ENCODE measurements at regions not wholly inside any gene's neighbourhood (a gene's known extent, or its start where the extent isn't known, plus 50 kb on each side); places are given as distances from the start of the nearest gene placed in this dataset.

GRCh38 chr5:166758151-166758550 lies 1533.3 kb upstream of the WWC1 start:
- in situ Hi-C loops (cut with MboI; ENCODE audit: low pct_unique_long_range_greater_than_20kb, low sequenced_read_pairs, unreplicated experiment): no loop called here
- no peak for TF ChIP-seq CTCF (IDR thresholded peaks at IDR 0.05; ENCODE audit: extremely low read depth, insufficient read depth, missing control alignments)
- DNase-seq (ENCODE audit: low spot score): no peak

GRCh38 chr5:166767858-166768257 lies 1523.6 kb upstream of the WWC1 start:
- no peak for TF ChIP-seq CTCF (IDR thresholded peaks at IDR 0.05; ENCODE audit: extremely low read depth, insufficient read depth, missing control alignments)
- in situ Hi-C loops (cut with MboI; ENCODE audit: low pct_unique_long_range_greater_than_20kb, low sequenced_read_pairs, unreplicated experiment): no loop called here
- no peak for DNase-seq (ENCODE audit: low spot score)

DNA sequence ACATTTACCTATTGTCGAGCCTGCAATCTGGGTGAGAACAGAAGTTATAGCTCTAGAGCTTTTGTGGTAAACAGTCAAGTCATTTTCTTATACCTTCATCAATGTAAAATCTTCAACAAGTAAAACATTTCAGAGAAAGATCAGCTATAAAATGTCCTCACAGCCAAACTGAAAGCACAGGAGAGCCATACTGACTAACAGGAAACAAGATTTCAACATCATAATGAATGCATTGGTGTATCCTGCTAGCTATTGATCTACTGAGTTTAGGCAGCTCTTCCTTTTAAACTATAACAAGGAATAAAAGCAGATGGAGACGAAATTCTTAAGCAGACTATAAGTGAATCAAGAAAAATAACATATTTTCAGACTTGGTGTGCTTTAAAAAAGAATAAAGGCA lies 1522.9 kb upstream of the WWC1 start:
- TF ChIP-seq CTCF (IDR thresholded peaks at IDR 0.05; ENCODE audit: extremely low read depth, insufficient read depth, missing control alignments): no peak
- in situ Hi-C loops (cut with MboI; ENCODE audit: low pct_unique_long_range_greater_than_20kb, low sequenced_read_pairs, unreplicated experiment): no loop called here
- DNase-seq (ENCODE audit: low spot score): no peak

DNA sequence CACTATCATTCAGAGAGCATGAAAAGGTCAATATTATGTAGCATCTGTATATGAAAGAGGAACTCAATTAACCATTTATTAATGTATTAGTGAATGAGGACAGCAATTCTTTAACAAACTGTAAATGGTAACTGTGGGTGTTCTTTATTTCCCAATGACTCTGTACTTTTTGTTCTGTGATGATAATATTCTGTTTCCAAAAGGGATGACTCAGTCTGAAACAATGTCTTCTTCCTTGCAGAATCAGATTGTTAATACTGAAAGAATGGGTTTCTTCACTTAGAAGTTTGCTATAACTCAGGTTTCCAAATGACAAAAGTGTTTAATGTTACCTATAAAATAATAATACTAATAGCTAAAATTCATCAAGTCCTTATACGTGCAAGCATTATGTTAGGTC lies 1518.7 kb upstream of the WWC1 start:
- in situ Hi-C loops (cut with MboI; ENCODE audit: low pct_unique_long_range_greater_than_20kb, low sequenced_read_pairs, unreplicated experiment): no loop called here
- DNase-seq (ENCODE audit: low spot score): no peak
- TF ChIP-seq CTCF (IDR thresholded peaks at IDR 0.05; ENCODE audit: extremely low read depth, insufficient read depth, missing control alignments): no peak

DNA sequence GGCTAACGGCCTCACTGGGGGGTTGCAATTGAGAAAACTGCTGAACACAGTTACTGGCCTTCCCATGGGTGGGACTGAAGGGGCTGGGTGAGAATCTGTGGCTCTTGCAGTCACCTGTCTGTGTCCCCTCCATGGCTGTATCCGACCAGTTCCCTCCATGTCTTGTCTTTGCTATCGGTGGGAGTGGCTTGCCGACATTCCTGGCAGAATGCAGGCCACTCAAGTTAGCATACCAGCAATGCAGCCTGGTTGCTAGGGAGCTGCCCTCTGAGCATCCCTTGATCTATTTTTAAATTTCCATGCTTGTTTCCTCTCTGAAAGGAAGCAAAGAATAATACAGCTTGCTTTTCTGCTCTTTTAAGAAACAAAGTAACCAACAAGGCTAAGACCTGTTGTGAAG lies 1509.7 kb upstream of the WWC1 start:
- in situ Hi-C loops (cut with MboI; ENCODE audit: low pct_unique_long_range_greater_than_20kb, low sequenced_read_pairs, unreplicated experiment): no loop called here
- no peak for TF ChIP-seq CTCF (IDR thresholded peaks at IDR 0.05; ENCODE audit: extremely low read depth, insufficient read depth, missing control alignments)
- no peak for DNase-seq (ENCODE audit: low spot score)

GRCh38 chr5:166784545-166785078 lies 1506.8 kb upstream of the WWC1 start:
- in situ Hi-C loops (cut with MboI; ENCODE audit: low pct_unique_long_range_greater_than_20kb, low sequenced_read_pairs, unreplicated experiment): no loop called here
- no peak for TF ChIP-seq CTCF (IDR thresholded peaks at IDR 0.05; ENCODE audit: extremely low read depth, insufficient read depth, missing control alignments)

DNA sequence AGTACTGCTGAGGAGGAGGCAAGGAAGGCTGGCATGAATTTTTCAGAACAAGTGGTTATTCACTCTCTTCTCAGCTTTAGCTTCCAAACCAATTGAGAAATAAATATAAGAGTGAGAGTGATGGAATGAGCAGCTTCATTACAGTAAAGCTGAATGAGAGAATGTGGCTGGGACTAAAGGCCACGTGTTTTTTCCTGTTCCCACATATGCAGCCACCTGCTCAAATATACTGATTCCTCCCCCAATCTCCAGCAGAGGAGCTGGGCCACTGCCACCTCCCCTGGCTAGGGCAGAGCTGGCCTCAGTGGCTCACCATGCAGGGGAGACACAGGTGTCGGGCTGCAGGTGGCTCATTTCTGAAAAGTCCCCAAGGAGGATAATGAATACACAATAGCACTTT lies 1505.3 kb upstream of the WWC1 start:
- no peak for DNase-seq (ENCODE audit: low spot score)
- in situ Hi-C loops (cut with MboI; ENCODE audit: low pct_unique_long_range_greater_than_20kb, low sequenced_read_pairs, unreplicated experiment): no loop called here

More at GRCh38 chr5:166784545-166785078, 1506.8 kb upstream of the WWC1 start:
- DNase-seq (ENCODE audit: low spot score): no peak

More for the DNA sequence above, 1505.3 kb upstream of the WWC1 start:
- no peak for TF ChIP-seq CTCF (IDR thresholded peaks at IDR 0.05; ENCODE audit: extremely low read depth, insufficient read depth, missing control alignments)
